Heart left ventricle (tissue), 13 donors: ENCODE measurements at regions not wholly inside any gene's neighbourhood (a gene's known extent, or its start where the extent isn't known, plus 50 kb on each side); places are given as distances from the start of the nearest gene placed in this dataset.

ENCODE experiments used
- CTCF ChIP-seq, 12 donors: fragments of 200-600 bp; sonication (generic) in 4 of 12; IDR thresholded peaks; one replicate each; pipeline versions ENCODE4 v1.5.0 to v1.8.0; 2018 to 2022; ENCODE audit warnings: antibody characterized with exemption in 12 of 12, mild to moderate bottlenecking in 5 of 12
- POLR2A ChIP-seq, 2 donors: fragments of 450-650 bp; IDR thresholded peaks; one replicate each; pipeline ENCODE4 v1.6.1; 2017; ENCODE audit warnings: antibody characterized with exemption in 2 of 2, mild to moderate bottlenecking in 2 of 2, moderate library complexity in 2 of 2
- donor health status: ischemic (EF 13 %, LVEDD 7.1; RV severe dilation, severe dysfunction).
- donor health status: DM: no; HTN: yes; CAD: no.
- donor health status: DM: no; HTN: no; CAD: no.
- donor health status: ischemic (EF 25% LVEDD 6.9; RV normal size, moderate dysfunction).
- donor health status: ischemic (EF 25% LVEDD 5.7; RV mildly dilated, moderate dysfunction).
- donor health status: ischemic (EF 35%, LVEDD 5.7; RV mildly dilated, moderate dysfunction).
- donor health status: nonischemic (EF 11% LVEDD 7.7; RV severe dilation, severe dysfunction).
- donor health status: DM: yes; HTN: yes; CAD: no.
- donor health status: PGD.
- donor health status: ischemic (EF 29% LVEDD 5.4; RV normal size, mild dysfunction).
- donor health status: nonischemic (EF 23%, LVEDD 6.1; RV moderate dilation, normal function).

- TF ChIP-seq CTCF (IDR thresholded peaks at IDR 0.05) (no peak), POLR2A (IDR thresholded peaks at IDR 0.05) (no peak)
Observed at GRCh38 chr13:95375706-95376105, 74.5 kb upstream of the ABCC4 start.
